ENCODE measurements at regions not wholly inside any gene's neighbourhood (a gene's known extent, or its start where the extent isn't known, plus 50 kb on each side); places are given as distances from the start of the nearest gene placed in this dataset.

GRCh38 chr4:23113104-23113503, 420.4 kb downstream of the GBA3 start:
- TF ChIP-seq CTCF (conservative IDR thresholded peaks at IDR 0.05; ENCODE audit: low read depth, low read length) (no peak), EZH2 (IDR thresholded peaks at IDR 0.05; ENCODE audit: low read length, unreplicated experiment) (no peak)

Data from PC-3 (cell line).